HT-29 (cell line): ENCODE measurements at regions not wholly inside any gene's neighbourhood (a gene's known extent, or its start where the extent isn't known, plus 50 kb on each side); places are given as distances from the start of the nearest gene placed in this dataset.
"Not testable (repeated sequence)": the region's sequence is repeated elsewhere in the genome, so short reads cannot be mapped to it uniquely, and the experiment has no call there.

ENCODE experiments used
- DNase-seq: peaks from one replicate; pipeline ENCODE4 v3.0.0-alpha.2; 2015; ENCODE audit warnings: low spot score

GRCh38 chr15:30688684-30689083 is 62.8 kb downstream of the ARHGAP11B start:
- not testable (repeated sequence) for DNase-seq

GRCh38 chr15:30690153-30690552 is 64.2 kb downstream of the ARHGAP11B start:
- not testable (repeated sequence) for DNase-seq

- DNase-seq: not testable (repeated sequence)
These were observed 69.9 kb downstream of the ARHGAP11B start for GRCh38 chr15:30695811-30696210.

GRCh38 chr15:30696439-30697314 is 70.7 kb downstream of the ARHGAP11B start:
- not testable (repeated sequence) for DNase-seq

- DNase-seq: not testable (repeated sequence)
These were observed 71.4 kb downstream of the ARHGAP11B start for GRCh38 chr15:30697315-30697685.

- not testable (repeated sequence) for DNase-seq
These were observed 74.2 kb downstream of the ARHGAP11B start for GRCh38 chr15:30700006-30700597.

GRCh38 chr15:30707976-30708685 is 82.2 kb downstream of the ARHGAP11B start:
- DNase-seq: not testable (repeated sequence)

GRCh38 chr15:30708809-30709208 is 82.9 kb downstream of the ARHGAP11B start:
- not testable (repeated sequence) for DNase-seq

GRCh38 chr15:30718038-30718643 is 92.2 kb downstream of the ARHGAP11B start:
- DNase-seq: not testable (repeated sequence)

GRCh38 chr15:30719363-30719762 is 93.4 kb downstream of the ARHGAP11B start:
- not testable (repeated sequence) for DNase-seq

- DNase-seq: not testable (repeated sequence)
These were observed 94.9 kb downstream of the ARHGAP11B start for GRCh38 chr15:30720825-30721224.

GRCh38 chr15:30721529-30721928 is 95.6 kb downstream of the ARHGAP11B start:
- not testable (repeated sequence) for DNase-seq

GRCh38 chr15:30723540-30724175 is 97.7 kb downstream of the ARHGAP11B start:
- not testable (repeated sequence) for DNase-seq

- DNase-seq: not testable (repeated sequence)
These were observed 104.1 kb downstream of the ARHGAP11B start for GRCh38 chr15:30729880-30730590.

GRCh38 chr15:30730633-30731032 is 104.7 kb downstream of the ARHGAP11B start:
- not testable (repeated sequence) for DNase-seq

- not testable (repeated sequence) for DNase-seq
These were observed 106.2 kb downstream of the ARHGAP11B start for GRCh38 chr15:30732100-30732499.

GRCh38 chr15:30735884-30736564 is 110.1 kb downstream of the ARHGAP11B start:
- DNase-seq: not testable (repeated sequence)

GRCh38 chr15:30742796-30743195 is 116.9 kb downstream of the ARHGAP11B start:
- DNase-seq: not testable (repeated sequence)

GRCh38 chr15:30749048-30749447 is 123.1 kb downstream of the ARHGAP11B start:
- not testable (repeated sequence) for DNase-seq
